NK-92 treated with Interleukin-12 subunit alpha and Interleukin-12 subunit beta, amount 100 ng/mL, for 24 hours (cell line): ENCODE measurements at regions not wholly inside any gene's neighbourhood (a gene's known extent, or its start where the extent isn't known, plus 50 kb on each side); places are given as distances from the start of the nearest gene placed in this dataset.
"Not testable (repeated sequence)": the region's sequence is repeated elsewhere in the genome, so short reads cannot be mapped to it uniquely, and the experiment has no call there.

Experiments
- DNase-seq: peaks from one replicate; lab custom pipeline; 2025; lab: John Stamatoyannopoulos, UW

DNA sequence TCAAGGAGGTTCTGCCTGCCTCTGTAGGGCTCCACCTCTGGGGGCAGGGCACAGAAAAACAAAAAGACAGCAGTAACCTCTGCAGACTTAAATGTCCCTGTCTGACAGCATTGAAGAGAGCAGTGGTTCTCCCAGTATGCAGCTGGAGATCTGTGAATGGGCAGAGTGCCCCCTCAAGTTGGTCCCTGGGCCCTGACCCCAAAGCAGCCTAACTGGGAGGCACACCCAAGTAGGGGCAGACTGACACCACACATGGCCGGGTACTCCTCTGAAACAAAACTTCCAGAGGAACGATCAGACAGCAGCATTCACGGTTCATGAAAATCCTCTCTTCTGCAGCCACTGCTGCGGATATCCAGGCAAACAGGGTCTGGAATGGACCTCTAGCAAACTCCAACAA is 409.2 kb downstream of the ALG10 start:
- not testable (repeated sequence) for DNase-seq
